ENCODE measurements at regions not wholly inside any gene's neighbourhood (a gene's known extent, or its start where the extent isn't known, plus 50 kb on each side); places are given as distances from the start of the nearest gene placed in this dataset.

DNA sequence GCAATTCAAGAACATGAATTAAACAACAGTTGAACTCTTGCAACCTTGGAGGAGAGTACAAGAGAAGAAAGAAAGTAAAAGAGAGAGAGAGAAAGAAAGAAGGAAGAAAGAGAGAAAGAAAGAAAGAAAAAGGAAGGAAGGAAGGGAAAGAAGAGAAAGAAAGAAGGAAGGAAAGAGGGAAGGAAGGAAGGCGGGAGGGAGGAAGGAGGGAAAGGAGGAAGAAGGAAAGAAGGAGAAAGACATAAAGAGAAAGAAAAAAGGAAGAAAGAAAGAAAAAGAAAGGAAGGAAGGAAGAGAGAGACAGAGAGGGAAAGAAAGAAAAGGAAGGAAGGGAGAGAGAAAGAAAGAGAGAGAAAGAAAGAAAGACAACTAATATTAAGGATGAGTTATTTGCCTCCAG, 1106.7 kb downstream of the TYW1 start:
- no peak for TF ChIP-seq CTCF (IDR thresholded peaks at IDR 0.05; ENCODE audit: low read depth, low read length)
- no peak for DNase-seq (ENCODE audit: extremely low read depth, low read depth)

- no peak for DNase-seq (ENCODE audit: extremely low read depth, low read depth)
- no peak for TF ChIP-seq CTCF (IDR thresholded peaks at IDR 0.05; ENCODE audit: low read depth, low read length)
Measured at GRCh38 chr7:68107261-68107660, 1110.6 kb downstream of the TYW1 start.

GRCh38 chr7:68107968-68108367, 1111.3 kb downstream of the TYW1 start:
- no peak for DNase-seq (ENCODE audit: extremely low read depth, low read depth)
- no peak for TF ChIP-seq CTCF (IDR thresholded peaks at IDR 0.05; ENCODE audit: low read depth, low read length)

GRCh38 chr7:68109299-68109698, 1112.7 kb downstream of the TYW1 start:
- DNase-seq (ENCODE audit: extremely low read depth, low read depth): no peak
- TF ChIP-seq CTCF (IDR thresholded peaks at IDR 0.05; ENCODE audit: low read depth, low read length): no peak

DNA sequence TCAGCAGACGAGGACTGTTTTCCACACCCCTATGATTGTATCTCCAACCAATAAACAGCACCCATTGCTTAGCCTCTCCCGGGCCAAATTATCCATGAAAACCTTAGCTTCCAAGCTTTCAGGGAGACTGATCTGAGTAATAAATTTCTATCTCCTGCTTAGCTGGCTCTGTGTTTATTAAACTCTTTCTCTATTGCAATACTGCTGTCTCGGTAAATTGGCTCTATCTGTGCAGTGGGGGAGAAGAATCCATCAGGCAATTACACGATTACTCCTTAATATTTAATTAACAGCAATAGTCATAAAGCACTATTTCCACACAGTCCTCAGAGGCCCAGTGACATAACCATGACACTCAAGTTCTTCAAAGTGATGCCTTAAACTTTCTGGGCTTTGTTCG, 1122.8 kb downstream of the TYW1 start:
- no peak for TF ChIP-seq CTCF (IDR thresholded peaks at IDR 0.05; ENCODE audit: low read depth, low read length)
- DNase-seq (ENCODE audit: extremely low read depth, low read depth): no peak

GRCh38 chr7:68121056-68121455, 1124.4 kb downstream of the TYW1 start:
- TF ChIP-seq CTCF (IDR thresholded peaks at IDR 0.05; ENCODE audit: low read depth, low read length): no peak
- no peak for DNase-seq (ENCODE audit: extremely low read depth, low read depth)

DNA sequence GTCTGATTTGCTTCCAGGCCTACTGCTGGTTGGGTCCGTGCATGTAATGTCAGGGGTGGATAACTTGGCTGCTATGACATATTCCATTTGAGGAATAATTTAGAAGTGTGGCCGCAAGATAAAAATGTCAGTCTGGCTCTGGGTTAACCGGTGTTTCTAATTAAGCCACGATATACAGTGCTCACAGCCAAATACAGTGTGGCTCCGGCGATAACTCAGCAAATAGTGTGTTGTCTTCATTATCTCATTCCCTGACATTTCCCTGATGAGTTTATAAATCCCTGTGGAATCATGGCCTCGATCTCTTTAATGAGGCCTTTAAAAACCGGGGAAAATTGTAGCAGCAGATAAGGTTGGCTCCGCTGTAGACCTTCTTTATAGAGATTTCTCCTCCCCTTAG, 1125.0 kb downstream of the TYW1 start:
- TF ChIP-seq CTCF (IDR thresholded peaks at IDR 0.05; ENCODE audit: low read depth, low read length): no peak
- DNase-seq (ENCODE audit: extremely low read depth, low read depth): no peak

Data from AG09319 (cell line).